ENCODE measurements at regions not wholly inside any gene's neighbourhood (a gene's known extent, or its start where the extent isn't known, plus 50 kb on each side); places are given as distances from the start of the nearest gene placed in this dataset.

GRCh38 chr4:33268776-33269175 lies 2548.6 kb downstream of the PCDH7 start:
- Histone ChIP-seq H3K4me1 (no peaks in the 10 kb centered on the region), H3K27ac (no peak overlapping the region), H3K36me3 (no peaks in the 10 kb centered on the region), H3K4me3 (no peak overlapping the region), H3K9me3 (no peaks in the 10 kb centered on the region), H3K27me3 (no peaks in the 10 kb centered on the region)
- TF ChIP-seq POLR2AphosphoS5 (IDR thresholded peaks at IDR 0.05) (no peak), EP300 (IDR thresholded peaks at IDR 0.05) (no peak), POLR2A (IDR thresholded peaks at IDR 0.05) (no peak)
- TF ChIP-seq, protein P1, sequence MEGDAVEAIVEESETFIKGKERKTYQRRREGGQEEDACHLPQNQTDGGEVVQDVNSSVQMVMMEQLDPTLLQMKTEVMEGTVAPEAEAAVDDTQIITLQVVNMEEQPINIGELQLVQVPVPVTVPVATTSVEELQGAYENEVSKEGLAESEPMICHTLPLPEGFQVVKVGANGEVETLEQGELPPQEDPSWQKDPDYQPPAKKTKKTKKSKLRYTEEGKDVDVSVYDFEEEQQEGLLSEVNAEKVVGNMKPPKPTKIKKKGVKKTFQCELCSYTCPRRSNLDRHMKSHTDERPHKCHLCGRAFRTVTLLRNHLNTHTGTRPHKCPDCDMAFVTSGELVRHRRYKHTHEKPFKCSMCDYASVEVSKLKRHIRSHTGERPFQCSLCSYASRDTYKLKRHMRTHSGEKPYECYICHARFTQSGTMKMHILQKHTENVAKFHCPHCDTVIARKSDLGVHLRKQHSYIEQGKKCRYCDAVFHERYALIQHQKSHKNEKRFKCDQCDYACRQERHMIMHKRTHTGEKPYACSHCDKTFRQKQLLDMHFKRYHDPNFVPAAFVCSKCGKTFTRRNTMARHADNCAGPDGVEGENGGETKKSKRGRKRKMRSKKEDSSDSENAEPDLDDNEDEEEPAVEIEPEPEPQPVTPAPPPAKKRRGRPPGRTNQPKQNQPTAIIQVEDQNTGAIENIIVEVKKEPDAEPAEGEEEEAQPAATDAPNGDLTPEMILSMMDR (IDR thresholded peaks at IDR 0.05): no peak
- DNase-seq (no peak), ATAC-seq (ENCODE audit: low FRiP score in 2 of 2) (no peak)
- 87 to 92% methylated on average over 5 of the region's 5 CpGs for WGBS, 2 donors

DNA sequence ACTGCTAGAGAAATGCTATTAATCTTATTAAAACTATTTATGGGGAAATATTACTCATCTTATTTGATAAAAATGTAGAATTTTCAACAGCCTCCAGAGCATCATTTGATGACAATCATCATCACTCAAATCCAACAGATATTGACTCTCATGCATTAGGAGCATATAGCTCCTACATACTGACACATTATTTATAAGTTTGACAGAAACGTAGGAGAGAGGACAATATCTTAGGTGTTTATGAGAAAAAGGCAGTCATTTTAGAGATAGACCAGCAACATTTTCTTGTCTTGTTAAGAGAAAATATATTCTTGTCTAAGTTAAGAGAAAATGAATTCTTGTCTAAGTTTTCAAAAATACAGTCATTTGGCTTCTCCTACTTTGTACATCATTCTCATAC lies 2550.2 kb downstream of the PCDH7 start:
- H3K4me1 ChIP-seq: no peaks in the 10 kb centered on the region
- 66 to 72% methylated on average over 1 of the region's 1 CpG for WGBS, 2 donors
- H3K9me3 ChIP-seq: no peaks in the 10 kb centered on the region
- ATAC-seq (ENCODE audit: low FRiP score in 2 of 2) (no peak), DNase-seq (no peak)
- H3K27ac ChIP-seq: no peak overlapping the region
- no peaks in the 10 kb centered on the region for H3K36me3 ChIP-seq
- H3K27me3 ChIP-seq: no peaks in the 10 kb centered on the region
- TF ChIP-seq EP300 (IDR thresholded peaks at IDR 0.05) (no peak), POLR2A (IDR thresholded peaks at IDR 0.05) (no peak), POLR2AphosphoS5 (IDR thresholded peaks at IDR 0.05) (no peak)
- TF ChIP-seq, protein P1 (IDR thresholded peaks at IDR 0.05): no peak
- no peak overlapping the region for H3K4me3 ChIP-seq

- Histone ChIP-seq H3K36me3 (no peaks in the 10 kb centered on the region), H3K4me3 (no peak overlapping the region), H3K9me3 (no peaks in the 10 kb centered on the region), H3K4me1 (no peaks in the 10 kb centered on the region), H3K27ac (no peak overlapping the region), H3K27me3 (no peaks in the 10 kb centered on the region)
- WGBS, 2 donors: 89 to 94% methylated on average over 1 of the region's 1 CpG
- TF ChIP-seq, protein P1 (IDR thresholded peaks at IDR 0.05): no peak
- TF ChIP-seq POLR2AphosphoS5 (IDR thresholded peaks at IDR 0.05) (no peak), POLR2A (IDR thresholded peaks at IDR 0.05) (no peak)
- no peak for DNase-seq
- ATAC-seq (ENCODE audit: low FRiP score in 2 of 2): no peak
Observed at GRCh38 chr4:33272722-33273121, 2552.6 kb downstream of the PCDH7 start.

DNA sequence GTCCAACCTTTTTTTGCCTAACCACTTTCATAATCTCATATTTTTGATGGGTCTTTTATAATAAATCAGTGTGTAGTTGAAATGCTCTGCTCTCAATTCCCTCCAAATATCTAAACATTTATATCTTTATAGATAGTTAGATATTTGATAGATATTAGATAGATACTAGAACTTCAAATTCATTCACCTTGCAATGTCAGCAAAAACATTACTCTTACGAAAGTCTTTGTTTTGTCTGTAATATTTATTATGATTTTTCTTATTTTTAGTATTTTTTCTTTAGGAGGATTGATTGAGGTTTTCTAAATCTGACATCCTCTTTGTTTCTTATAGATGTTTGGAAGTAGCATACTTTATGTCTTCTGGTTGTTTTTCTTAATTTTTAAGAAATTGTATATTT lies 2563.6 kb downstream of the PCDH7 start:
- no peak for ATAC-seq (ENCODE audit: low FRiP score in 2 of 2)
- Histone ChIP-seq H3K4me3 (no peak overlapping the region), H3K27me3 (no peaks in the 10 kb centered on the region), H3K27ac (no peak overlapping the region), H3K4me1 (no peaks in the 10 kb centered on the region), H3K36me3 (no peaks in the 10 kb centered on the region), H3K9me3 (no peaks in the 10 kb centered on the region)
- no peak for DNase-seq
- 86% methylated on average over 1 of the region's 1 CpG for WGBS, 2 donors
- TF ChIP-seq POLR2AphosphoS5 (IDR thresholded peaks at IDR 0.05) (no peak), POLR2A (IDR thresholded peaks at IDR 0.05) (no peak), EP300 (IDR thresholded peaks at IDR 0.05) (no peak)
- TF ChIP-seq, protein P1 (IDR thresholded peaks at IDR 0.05): no peak

DNA sequence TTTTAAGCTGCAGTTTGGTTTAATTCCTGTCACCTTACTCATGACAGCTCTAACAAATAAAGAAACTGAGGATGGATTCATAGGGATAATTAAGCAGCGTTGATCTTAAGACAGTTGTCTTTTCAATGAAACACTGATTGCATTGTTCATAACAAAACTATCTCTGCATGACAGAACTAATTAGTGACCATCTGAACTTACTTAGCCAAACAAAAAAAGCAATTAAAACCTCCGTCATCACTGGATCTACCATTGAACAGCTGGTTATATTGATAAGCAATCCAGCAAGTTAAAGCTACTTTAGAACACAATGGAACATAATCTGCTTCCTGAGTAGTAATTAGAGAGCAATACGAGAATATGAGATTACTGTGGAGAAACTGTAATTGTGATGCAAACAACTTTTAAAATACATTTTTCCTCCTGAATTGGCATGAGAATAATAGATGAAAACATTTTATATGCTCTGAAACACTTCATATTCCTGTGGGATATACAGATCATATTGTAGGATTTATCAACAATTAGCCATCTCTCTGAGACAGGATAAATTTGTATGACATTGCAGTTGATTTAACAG lies 2576.8 kb downstream of the PCDH7 start:
- no peak for DNase-seq
- no peak for TF ChIP-seq POLR2AphosphoS5 (IDR thresholded peaks at IDR 0.05)
- TF ChIP-seq, protein P1 (IDR thresholded peaks at IDR 0.05): no peak
- no peak for TF ChIP-seq POLR2A (IDR thresholded peaks at IDR 0.05)
- TF ChIP-seq EP300 (IDR thresholded peaks at IDR 0.05): no peak
- Histone ChIP-seq H3K9me3 (no peaks in the 10 kb centered on the region), H3K36me3 (no peaks in the 10 kb centered on the region), H3K4me3 (no peak overlapping the region), H3K27ac (no peak overlapping the region), H3K27me3 (no peaks in the 10 kb centered on the region), H3K4me1 (no peaks in the 10 kb centered on the region)
- WGBS, 2 donors: 57 to 58% methylated on average over 3 of the region's 3 CpGs
- no peak for ATAC-seq (ENCODE audit: low FRiP score in 2 of 2)
